ENCODE measurements at regions not wholly inside any gene's neighbourhood (a gene's known extent, or its start where the extent isn't known, plus 50 kb on each side); places are given as distances from the start of the nearest gene placed in this dataset.
"Not testable (repeated sequence)": the region's sequence is repeated elsewhere in the genome, so short reads cannot be mapped to it uniquely, and the experiment has no call there.

- ATAC-seq = no peak
- no peak for TF ChIP-seq POLR2AphosphoS5 (IDR thresholded peaks at IDR 0.05)
- no peak for TF ChIP-seq POLR2A (IDR thresholded peaks at IDR 0.05)
- no peak for TF ChIP-seq CTCF (IDR thresholded peaks at IDR 0.05)
- TF ChIP-seq EP300 (IDR thresholded peaks at IDR 0.05) = no peak
- Histone ChIP-seq H3K36me3 (no peaks in the 10 kb centered on the region), H3K9me3 (no peaks in the 10 kb centered on the region), H3K4me3 (no peak overlapping the region), H3K4me1 (peaks cover 0 to 8% (median 0%) of the 10 kb centered on the region in 3 donors), H3K27ac (no peak overlapping the region), H3K27me3 (no peaks in the 10 kb centered on the region)
- WGBS, 2 donors (ENCODE audit: low coverage in 1 of 2) = 60 to 100% methylated on average over 2 of the region's 2 CpGs
Observed at GRCh38 chr1:99551812-99552614, 93.9 kb upstream of the PALMD start.

GRCh38 chr1:99553301-99553700, 92.6 kb upstream of the PALMD start:
- no peak for ATAC-seq
- WGBS, 2 donors (ENCODE audit: low coverage in 1 of 2) = 74 to 91% methylated on average over 1 of the region's 1 CpG
- TF ChIP-seq EP300 (IDR thresholded peaks at IDR 0.05) (no peak), POLR2A (IDR thresholded peaks at IDR 0.05) (no peak), CTCF (IDR thresholded peaks at IDR 0.05) (no peak), POLR2AphosphoS5 (IDR thresholded peaks at IDR 0.05) (no peak)
- H3K36me3 ChIP-seq = no peaks in the 10 kb centered on the region
- H3K27me3 ChIP-seq = no peaks in the 10 kb centered on the region
- H3K4me3 ChIP-seq = no peak overlapping the region
- peaks cover 0 to 8% (median 0%) of the 10 kb centered on the region in 3 donors for H3K4me1 ChIP-seq
- no peaks in the 10 kb centered on the region for H3K9me3 ChIP-seq
- H3K27ac ChIP-seq = no peak overlapping the region

GRCh38 chr1:99553819-99554218, 92.1 kb upstream of the PALMD start:
- ATAC-seq, H3K4me1 ChIP-seq, H3K4me3 ChIP-seq, H3K9me3 ChIP-seq, H3K36me3 ChIP-seq, H3K27me3 ChIP-seq, H3K27ac ChIP-seq: not testable (repeated sequence)
- 42 to 80% methylated on average over 1 to 3 of the region's 3 CpGs for WGBS, 2 donors (ENCODE audit: low coverage in 1 of 2)

GRCh38 chr1:99554727-99555126, 91.2 kb upstream of the PALMD start:
- H3K36me3 ChIP-seq = no peaks in the 10 kb centered on the region
- no peaks in the 10 kb centered on the region for H3K4me1 ChIP-seq
- TF ChIP-seq CTCF (IDR thresholded peaks at IDR 0.05) (no peak), POLR2A (IDR thresholded peaks at IDR 0.05) (no peak), EP300 (IDR thresholded peaks at IDR 0.05) (no peak), POLR2AphosphoS5 (IDR thresholded peaks at IDR 0.05) (no peak)
- no peak overlapping the region for H3K4me3 ChIP-seq
- WGBS, 2 donors (ENCODE audit: low coverage in 1 of 2) = 90 to 93% methylated on average over 2 of the region's 2 CpGs
- H3K9me3 ChIP-seq = no peaks in the 10 kb centered on the region
- no peaks in the 10 kb centered on the region for H3K27me3 ChIP-seq
- no peak for ATAC-seq
- H3K27ac ChIP-seq = no peak overlapping the region

- no peaks in the 10 kb centered on the region for H3K36me3 ChIP-seq
- no peaks in the 10 kb centered on the region for H3K27me3 ChIP-seq
- H3K4me1 ChIP-seq = no peaks in the 10 kb centered on the region
- TF ChIP-seq CTCF (IDR thresholded peaks at IDR 0.05) (no peak), EP300 (IDR thresholded peaks at IDR 0.05) (no peak), POLR2A (IDR thresholded peaks at IDR 0.05) (no peak), POLR2AphosphoS5 (IDR thresholded peaks at IDR 0.05) (no peak)
- H3K9me3 ChIP-seq = no peaks in the 10 kb centered on the region
- no peak for ATAC-seq
- H3K27ac ChIP-seq = no peak overlapping the region
- 73 to 100% methylated on average over 1 to 3 of the region's 3 CpGs for WGBS, 2 donors (ENCODE audit: low coverage in 1 of 2)
- no peak overlapping the region for H3K4me3 ChIP-seq
Observed at GRCh38 chr1:99557546-99558202, 88.2 kb upstream of the PALMD start.

Measured in gastroesophageal sphincter (tissue), 4 donors.